ENCODE measurements at regions not wholly inside any gene's neighbourhood (a gene's known extent, or its start where the extent isn't known, plus 50 kb on each side); places are given as distances from the start of the nearest gene placed in this dataset.

- H3K23ac ChIP-seq (ENCODE audit: low read depth, low read length, poor library complexity) = no peak overlapping the region
Measured at GRCh38 chr14:98210045-98210672, 1061.8 kb downstream of the BCL11B start.

GRCh38 chr14:98217530-98217929 lies 1054.5 kb downstream of the BCL11B start:
- H3K4me2 ChIP-seq (ENCODE audit: insufficient read depth, low read length, poor library complexity, severe bottlenecking) = no peak overlapping the region
- no peak overlapping the region for H2BK120ac ChIP-seq (ENCODE audit: low read depth, low read length)
- H4K91ac ChIP-seq (ENCODE audit: low read depth, low read length, poor library complexity) = no peak overlapping the region
- no peak overlapping the region for H2BK12ac ChIP-seq (ENCODE audit: low read length)
- no peak for DNase-seq (ENCODE audit: low spot score)
- H3K18ac ChIP-seq (ENCODE audit: low read length) = no peak overlapping the region
- H3K23ac ChIP-seq (ENCODE audit: low read depth, low read length, poor library complexity) = no peak overlapping the region
- no peak overlapping the region for H3K4me3 ChIP-seq (ENCODE audit: low read length in 2 of 2)
- H2BK5ac ChIP-seq (ENCODE audit: low read length) = no peak overlapping the region
- H3K14ac ChIP-seq (ENCODE audit: low read length) = no peak overlapping the region
- no peaks in the 10 kb centered on the region for H3K27me3 ChIP-seq (ENCODE audit: control insufficient read depth in 3 of 3, insufficient read depth in 3 of 3, low read depth in 1 of 3, low read length in 3 of 3)
- H3K9me3 ChIP-seq (replicated peaks in 1 of 2; ENCODE audit: control insufficient read depth in 2 of 2, insufficient read depth in 1 of 2, low read depth in 1 of 2, low read length in 2 of 2) = no peaks in the 10 kb centered on the region
- H3K27ac ChIP-seq (replicated peaks; ENCODE audit: low read length) = no peak overlapping the region
- H3K36me3 ChIP-seq (replicated peaks in 1 of 2; ENCODE audit: control insufficient read depth in 2 of 2, insufficient read depth in 2 of 2, low read length in 2 of 2) = no peaks in the 10 kb centered on the region
- H3K4me1 ChIP-seq (ENCODE audit: control insufficient read depth in 2 of 2, insufficient read depth in 1 of 2, low read depth in 1 of 2, low read length in 2 of 2) = peaks cover 0 to 4% of the 10 kb centered on the region in 2 donors
- no peak overlapping the region for H3K4ac ChIP-seq (ENCODE audit: low read length)
- no peaks in the 10 kb centered on the region for H3K79me1 ChIP-seq (ENCODE audit: low read depth, low read length)
- no peak overlapping the region for H2AFZ ChIP-seq (ENCODE audit: low read length)
- no peak overlapping the region for H3K9ac ChIP-seq (ENCODE audit: low read depth, low read length, poor library complexity)
- WGBS, 2 donors (ENCODE audit: extremely low coverage in 2 of 2, insufficient read length in 2 of 2, insufficient replicate concordance in 1 of 2) = no CpG with 5 or more reads among the region's 6 CpGs
- H4K8ac ChIP-seq (ENCODE audit: low read depth, low read length) = no peak overlapping the region
- no peak overlapping the region for H2AK5ac ChIP-seq (ENCODE audit: low read depth, low read length)
- H2BK15ac ChIP-seq (ENCODE audit: low read length) = no peak overlapping the region

More at GRCh38 chr14:98210045-98210672, 1061.8 kb downstream of the BCL11B start:
- Histone ChIP-seq H2AFZ (ENCODE audit: low read length) (no peak overlapping the region), H2BK5ac (ENCODE audit: low read length) (no peak overlapping the region), H3K27ac (replicated peaks; ENCODE audit: low read length) (no peak overlapping the region), H3K14ac (ENCODE audit: low read length) (no peak overlapping the region), H2BK120ac (ENCODE audit: low read depth, low read length) (no peak overlapping the region), H2BK15ac (ENCODE audit: low read length) (peak overlapping the region; percentile 39), H3K27me3 (ENCODE audit: control insufficient read depth in 3 of 3, insufficient read depth in 3 of 3, low read depth in 1 of 3, low read length in 3 of 3) (no peaks in the 10 kb centered on the region), H3K36me3 (replicated peaks in 1 of 2; ENCODE audit: control insufficient read depth in 2 of 2, insufficient read depth in 2 of 2, low read length in 2 of 2) (no peaks in the 10 kb centered on the region), H3K4me2 (ENCODE audit: insufficient read depth, low read length, poor library complexity, severe bottlenecking) (no peak overlapping the region), H4K8ac (ENCODE audit: low read depth, low read length) (no peak overlapping the region), H3K79me1 (ENCODE audit: low read depth, low read length) (no peaks in the 10 kb centered on the region), H3K4me3 (ENCODE audit: low read length in 2 of 2) (no peak overlapping the region), H3K18ac (ENCODE audit: low read length) (peak overlapping the region; percentile 49), H3K9ac (ENCODE audit: low read depth, low read length, poor library complexity) (no peak overlapping the region), H2AK5ac (ENCODE audit: low read depth, low read length) (no peak overlapping the region), H2BK12ac (ENCODE audit: low read length) (no peak overlapping the region), H3K9me3 (replicated peaks in 1 of 2; ENCODE audit: control insufficient read depth in 2 of 2, insufficient read depth in 1 of 2, low read depth in 1 of 2, low read length in 2 of 2) (no peaks in the 10 kb centered on the region), H4K91ac (ENCODE audit: low read depth, low read length, poor library complexity) (no peak overlapping the region), H3K4me1 (ENCODE audit: control insufficient read depth in 2 of 2, insufficient read depth in 1 of 2, low read depth in 1 of 2, low read length in 2 of 2) (peaks cover 0 to 2% of the 10 kb centered on the region in 2 donors), H3K4ac (ENCODE audit: low read length) (peak overlapping the region; percentile 4)
- DNase-seq (ENCODE audit: low spot score) = no peak
- no CpG with 5 or more reads among the region's 12 CpGs for WGBS, 2 donors (ENCODE audit: extremely low coverage in 2 of 2, insufficient read length in 2 of 2, insufficient replicate concordance in 1 of 2)

GRCh38 chr14:98218218-98218617 lies 1053.8 kb downstream of the BCL11B start:
- H3K4me1 ChIP-seq (ENCODE audit: control insufficient read depth in 2 of 2, insufficient read depth in 1 of 2, low read depth in 1 of 2, low read length in 2 of 2) = peaks cover 0 to 4% of the 10 kb centered on the region in 2 donors
- H3K4me3 ChIP-seq (ENCODE audit: low read length in 2 of 2) = no peak overlapping the region
- H2BK15ac ChIP-seq (ENCODE audit: low read length) = no peak overlapping the region
- no peak overlapping the region for H2AK5ac ChIP-seq (ENCODE audit: low read depth, low read length)
- H3K79me1 ChIP-seq (ENCODE audit: low read depth, low read length) = no peaks in the 10 kb centered on the region
- no peak overlapping the region for H3K23ac ChIP-seq (ENCODE audit: low read depth, low read length, poor library complexity)
- H2BK5ac ChIP-seq (ENCODE audit: low read length) = no peak overlapping the region
- H4K91ac ChIP-seq (ENCODE audit: low read depth, low read length, poor library complexity) = no peak overlapping the region
- no peaks in the 10 kb centered on the region for H3K9me3 ChIP-seq (replicated peaks in 1 of 2; ENCODE audit: control insufficient read depth in 2 of 2, insufficient read depth in 1 of 2, low read depth in 1 of 2, low read length in 2 of 2)
- H3K18ac ChIP-seq (ENCODE audit: low read length) = no peak overlapping the region
- no peak overlapping the region for H3K14ac ChIP-seq (ENCODE audit: low read length)
- no peak overlapping the region for H3K9ac ChIP-seq (ENCODE audit: low read depth, low read length, poor library complexity)
- no CpG with 5 or more reads among the region's 4 CpGs for WGBS, 2 donors (ENCODE audit: extremely low coverage in 2 of 2, insufficient read length in 2 of 2, insufficient replicate concordance in 1 of 2)
- H3K27me3 ChIP-seq (ENCODE audit: control insufficient read depth in 3 of 3, insufficient read depth in 3 of 3, low read depth in 1 of 3, low read length in 3 of 3) = no peaks in the 10 kb centered on the region
- no peak overlapping the region for H2AFZ ChIP-seq (ENCODE audit: low read length)
- H3K36me3 ChIP-seq (replicated peaks in 1 of 2; ENCODE audit: control insufficient read depth in 2 of 2, insufficient read depth in 2 of 2, low read length in 2 of 2) = no peaks in the 10 kb centered on the region
- no peak overlapping the region for H3K27ac ChIP-seq (replicated peaks; ENCODE audit: low read length)
- H3K4ac ChIP-seq (ENCODE audit: low read length) = no peak overlapping the region
- no peak for DNase-seq (ENCODE audit: low spot score)
- no peak overlapping the region for H3K4me2 ChIP-seq (ENCODE audit: insufficient read depth, low read length, poor library complexity, severe bottlenecking)
- H4K8ac ChIP-seq (ENCODE audit: low read depth, low read length) = no peak overlapping the region
- no peak overlapping the region for H2BK12ac ChIP-seq (ENCODE audit: low read length)
- no peak overlapping the region for H2BK120ac ChIP-seq (ENCODE audit: low read depth, low read length)

- H3K4me2 ChIP-seq (ENCODE audit: insufficient read depth, low read length, poor library complexity, severe bottlenecking) = no peak overlapping the region
- H3K9me3 ChIP-seq (replicated peaks in 1 of 2; ENCODE audit: control insufficient read depth in 2 of 2, insufficient read depth in 1 of 2, low read depth in 1 of 2, low read length in 2 of 2) = no peaks in the 10 kb centered on the region
- peaks cover 0 to 4% of the 10 kb centered on the region in 2 donors for H3K4me1 ChIP-seq (ENCODE audit: control insufficient read depth in 2 of 2, insufficient read depth in 1 of 2, low read depth in 1 of 2, low read length in 2 of 2)
- no peak overlapping the region for H2AFZ ChIP-seq (ENCODE audit: low read length)
- no peaks in the 10 kb centered on the region for H3K27me3 ChIP-seq (ENCODE audit: control insufficient read depth in 3 of 3, insufficient read depth in 3 of 3, low read depth in 1 of 3, low read length in 3 of 3)
- no peaks in the 10 kb centered on the region for H3K79me1 ChIP-seq (ENCODE audit: low read depth, low read length)
- DNase-seq (ENCODE audit: low spot score) = no peak
- no peak overlapping the region for H3K14ac ChIP-seq (ENCODE audit: low read length)
- no peak overlapping the region for H3K18ac ChIP-seq (ENCODE audit: low read length)
- no peak overlapping the region for H3K27ac ChIP-seq (replicated peaks; ENCODE audit: low read length)
- no peak overlapping the region for H2BK15ac ChIP-seq (ENCODE audit: low read length)
- no peaks in the 10 kb centered on the region for H3K36me3 ChIP-seq (replicated peaks in 1 of 2; ENCODE audit: control insufficient read depth in 2 of 2, insufficient read depth in 2 of 2, low read length in 2 of 2)
- H3K4ac ChIP-seq (ENCODE audit: low read length) = no peak overlapping the region
- no peak overlapping the region for H2BK5ac ChIP-seq (ENCODE audit: low read length)
- H4K91ac ChIP-seq (ENCODE audit: low read depth, low read length, poor library complexity) = no peak overlapping the region
- no peak overlapping the region for H2BK12ac ChIP-seq (ENCODE audit: low read length)
- H4K8ac ChIP-seq (ENCODE audit: low read depth, low read length) = no peak overlapping the region
- no CpG with 5 or more reads among the region's 5 CpGs for WGBS, 2 donors (ENCODE audit: extremely low coverage in 2 of 2, insufficient read length in 2 of 2, insufficient replicate concordance in 1 of 2)
- no peak overlapping the region for H2AK5ac ChIP-seq (ENCODE audit: low read depth, low read length)
- no peak overlapping the region for H3K4me3 ChIP-seq (ENCODE audit: low read length in 2 of 2)
- H2BK120ac ChIP-seq (ENCODE audit: low read depth, low read length) = no peak overlapping the region
- H3K23ac ChIP-seq (ENCODE audit: low read depth, low read length, poor library complexity) = no peak overlapping the region
- H3K9ac ChIP-seq (ENCODE audit: low read depth, low read length, poor library complexity) = no peak overlapping the region
Measured at GRCh38 chr14:98219638-98220037, 1052.4 kb downstream of the BCL11B start.
